Thoracic aorta (tissue), 2 donors: ENCODE measurements at regions not wholly inside any gene's neighbourhood (a gene's known extent, or its start where the extent isn't known, plus 50 kb on each side); places are given as distances from the start of the nearest gene placed in this dataset.
"Not testable (repeated sequence)": the region's sequence is repeated elsewhere in the genome, so short reads cannot be mapped to it uniquely, and the experiment has no call there.

ENCODE experiments used
- ATAC-seq: fragments of 150-250 bp; one replicate; pipeline ENCODE4 v1.8.0; 2017; ENCODE audit warnings: low read depth; ENCODE audit not compliant: insufficient number of reproducible peaks, low FRiP score
- DNase-seq: peaks from one replicate; pipeline ENCODE4 v3.0.0-alpha.2; 2020; ENCODE audit warnings: low spot score
- H3K27ac ChIP-seq, 2 donors: fragments of 200-600 bp; sonication (generic); 1 replicate in 1 of 2; 2 replicates in 1 of 2; pipeline ENCODE4 v1.5.1; 2016; ENCODE audit warnings: mild to moderate bottlenecking in 2 of 2, moderate library complexity in 2 of 2
- H3K27me3 ChIP-seq: fragments of 200-600 bp; sonication (generic); replicated peaks from 2 replicates; pipeline ENCODE4 v1.6.0; 2016; ENCODE audit warnings: mild to moderate bottlenecking; ENCODE audit not compliant: insufficient read depth
- H3K36me3 ChIP-seq: fragments of 200-600 bp; sonication (generic); one replicate; pipeline ENCODE4 v1.5.1; 2016
- H3K4me1 ChIP-seq, 2 donors: fragments of 200-600 bp; sonication (generic); 1 replicate in 1 of 2; 2 replicates in 1 of 2; pipeline versions ENCODE4 v1.5.1 to v1.6.0; 2016; ENCODE audit warnings: low read depth in 2 of 2, mild to moderate bottlenecking in 1 of 2; ENCODE audit not compliant: control insufficient read depth in 1 of 2
- H3K4me3 ChIP-seq: fragments of 200-600 bp; sonication (generic); 2 replicates; pipeline ENCODE4 v1.5.1; 2016; ENCODE audit warnings: mild to moderate bottlenecking
- H3K9me3 ChIP-seq: fragments of 200-600 bp; sonication (generic); 2 replicates; pipeline ENCODE4 v1.5.1; 2016
- CTCF ChIP-seq: fragments of 200-600 bp; sonication (generic); IDR thresholded peaks from one replicate; pipeline ENCODE4 v1.5.1; 2019; ENCODE audit warnings: antibody characterized with exemption

- H3K27ac ChIP-seq: no peak overlapping the region
- no peak for TF ChIP-seq CTCF
- no peaks in the 10 kb centered on the region for H3K27me3 ChIP-seq
- H3K4me3 ChIP-seq: no peak overlapping the region
- no peaks in the 10 kb centered on the region for H3K9me3 ChIP-seq
- no peaks in the 10 kb centered on the region for H3K36me3 ChIP-seq
- DNase-seq (no peak), ATAC-seq (no peak)
- H3K4me1 ChIP-seq: no peaks in the 10 kb centered on the region
Observed at GRCh38 chr14:51357250-51357649, 117.2 kb downstream of the TMX1 start.

- ATAC-seq: no peak
- Histone ChIP-seq H3K36me3 (no peaks in the 10 kb centered on the region), H3K4me1 (no peaks in the 10 kb centered on the region), H3K27ac (no peak overlapping the region), H3K9me3 (no peaks in the 10 kb centered on the region), H3K4me3 (no peak overlapping the region), H3K27me3 (no peaks in the 10 kb centered on the region)
- no peak for DNase-seq
- no peak for TF ChIP-seq CTCF
Observed at GRCh38 chr14:51360592-51360991, 120.5 kb downstream of the TMX1 start.

- DNase-seq: no peak
- ATAC-seq: no peak
- Histone ChIP-seq H3K4me1 (no peaks in the 10 kb centered on the region), H3K9me3 (no peaks in the 10 kb centered on the region), H3K27ac (no peak overlapping the region), H3K36me3 (no peaks in the 10 kb centered on the region), H3K4me3 (no peak overlapping the region), H3K27me3 (no peaks in the 10 kb centered on the region)
- no peak for TF ChIP-seq CTCF
Observed at GRCh38 chr14:51365241-51365965, 125.4 kb downstream of the TMX1 start.

- H3K27me3 ChIP-seq, ATAC-seq, DNase-seq, H3K4me3 ChIP-seq, H3K36me3 ChIP-seq, H3K9me3 ChIP-seq, H3K4me1 ChIP-seq, H3K27ac ChIP-seq: not testable (repeated sequence)
Observed at GRCh38 chr14:51366460-51366859, 126.4 kb downstream of the TMX1 start.

- H3K36me3 ChIP-seq, H3K4me3 ChIP-seq, ATAC-seq, H3K27me3 ChIP-seq, H3K27ac ChIP-seq, DNase-seq, H3K4me1 ChIP-seq, H3K9me3 ChIP-seq: not testable (repeated sequence)
Observed at GRCh38 chr14:51366866-51367599, 127.0 kb downstream of the TMX1 start.

- Histone ChIP-seq H3K36me3 (no peaks in the 10 kb centered on the region), H3K27me3 (no peaks in the 10 kb centered on the region), H3K4me1 (no peaks in the 10 kb centered on the region), H3K9me3 (no peaks in the 10 kb centered on the region), H3K4me3 (no peak overlapping the region), H3K27ac (no peak overlapping the region)
- DNase-seq: no peak
- no peak for TF ChIP-seq CTCF
- no peak for ATAC-seq
Observed at GRCh38 chr14:51367600-51367931, 127.5 kb downstream of the TMX1 start.
